Keratinocyte (primary cell): ENCODE measurements at regions not wholly inside any gene's neighbourhood (a gene's known extent, or its start where the extent isn't known, plus 50 kb on each side); places are given as distances from the start of the nearest gene placed in this dataset.

Experiments
- DNase-seq: peaks from one replicate; pipeline ENCODE4 v3.0.0-alpha.2; 2011; ENCODE audit warnings: low read depth, missing footprints, low spot score
- FAIRE-seq: peaks from 2 replicates; lab custom pipeline; 2011; peaks lifted over from hg19 to GRCh38; lab: Jason Lieb, UNC
- H2AFZ ChIP-seq: 2 replicates; pipeline ENCODE4 v1.6.0; 2012; ENCODE audit warnings: low read length, control low read depth, inconsistent platforms; ENCODE audit not compliant: control insufficient read depth
- H3K27ac ChIP-seq: 2 replicates; pipeline ENCODE4 v1.5.1; 2011; ENCODE audit warnings: low read length; ENCODE audit not compliant: control insufficient read depth, insufficient read depth
- H3K27me3 ChIP-seq: 3 replicates; pipeline ENCODE4 v1.6.0; 2011; ENCODE audit warnings: low read length; ENCODE audit not compliant: control insufficient read depth, insufficient read depth; ENCODE audit errors: extremely low read depth
- H3K36me3 ChIP-seq, 2 experiments: 2 replicates in 1 of 2; 3 replicates in 1 of 2; pipeline ENCODE4 v1.5.1; 2011; ENCODE audit warnings: low read length in 2 of 2, mild to moderate bottlenecking in 1 of 2; ENCODE audit not compliant: control insufficient read depth in 2 of 2, insufficient read depth in 2 of 2; ENCODE audit errors: extremely low read depth in 1 of 2
- H3K4me1 ChIP-seq: 3 replicates; pipeline ENCODE4 v1.5.1; 2011; ENCODE audit warnings: low read length; ENCODE audit not compliant: control insufficient read depth, insufficient read depth; ENCODE audit errors: extremely low read depth
- H3K4me2 ChIP-seq: 3 replicates; pipeline ENCODE4 v1.6.0; 2011; ENCODE audit warnings: low read depth, low read length; ENCODE audit not compliant: control insufficient read depth, insufficient read depth; ENCODE audit errors: extremely low read depth
- H3K4me3 ChIP-seq, 3 experiments: fragments of 200-600 bp in 1 of 3; sonication (generic) in 1 of 3; 2 replicates in 2 of 3; 3 replicates in 1 of 3; pipeline ENCODE4 v1.5.1; 2011 to 2016; ENCODE audit warnings: low read length in 3 of 3, mild to moderate bottlenecking in 3 of 3, control low read depth in 2 of 3, inconsistent platforms in 1 of 3, low read depth in 1 of 3, mixed read lengths in 1 of 3, mixed run types in 1 of 3, moderate library complexity in 1 of 3; ENCODE audit not compliant: control insufficient read depth in 2 of 3, insufficient read depth in 2 of 3; ENCODE audit errors: extremely low read depth in 1 of 3
- H3K79me2 ChIP-seq: 2 replicates; pipeline ENCODE4 v1.6.0; 2012; ENCODE audit warnings: low read length; ENCODE audit not compliant: control insufficient read depth, insufficient read depth
- H3K9ac ChIP-seq: 3 replicates; pipeline ENCODE4 v1.6.0; 2011; ENCODE audit warnings: low read length; ENCODE audit not compliant: control insufficient read depth, insufficient read depth; ENCODE audit errors: extremely low read depth
- H3K9me1 ChIP-seq: 3 replicates; pipeline ENCODE4 v1.6.0; 2011; ENCODE audit warnings: low read length; ENCODE audit not compliant: control insufficient read depth, insufficient read depth; ENCODE audit errors: extremely low read depth
- H3K9me3 ChIP-seq: 2 replicates; pipeline ENCODE4 v1.5.1; 2012; ENCODE audit warnings: low read depth, low read length; ENCODE audit not compliant: control insufficient read depth
- H4K20me1 ChIP-seq: 3 replicates; pipeline ENCODE4 v1.6.0; 2011; ENCODE audit warnings: low read length; ENCODE audit not compliant: control insufficient read depth, insufficient read depth; ENCODE audit errors: extremely low read depth
- EZH2 ChIP-seq: IDR thresholded peaks from one replicate; pipeline ENCODE4 v1.6.1; 2012; ENCODE audit warnings: inconsistent platforms, mild to moderate bottlenecking, low read length, moderate library complexity
- dilution Hi-C: fragments of 300-500 bp; cut with MboI; formaldehyde crosslinking; loops from one replicate; pipeline ENCODE4 v1.7.0; 2020; ENCODE audit warnings: low sequenced_read_pairs; ENCODE audit not compliant: extremely low pct_ligation_motif_present
- TF ChIP-seq, protein P1 (sequence below), 3 experiments: IDR thresholded peaks in 1 of 3; conservative IDR thresholded peaks in 1 of 3; optimal IDR thresholded peaks in 1 of 3; 2 replicates in 2 of 3; 3 replicates in 1 of 3; pipeline versions ENCODE3 to v1.5.1; 2011; ENCODE audit warnings: low read length in 3 of 3, mild to moderate bottlenecking in 3 of 3, moderate library complexity in 2 of 3, control low read depth in 1 of 3, inconsistent platforms in 1 of 3; ENCODE audit not compliant: insufficient read depth in 2 of 3; ENCODE audit errors: extremely low read depth in 1 of 3

GRCh38 chr6:168890981-168891365, 362.7 kb downstream of the THBS2 start:
- Histone ChIP-seq H3K27me3 (peaks cover 2% of the 10 kb centered on the region), H3K4me2 (no peak overlapping the region), H3K4me3 (no peak overlapping the region), H3K27ac (no peak overlapping the region), H4K20me1 (no peaks in the 10 kb centered on the region), H3K9ac (no peak overlapping the region), H3K9me3 (no peaks in the 10 kb centered on the region), H3K36me3 (no peaks in the 10 kb centered on the region), H3K9me1 (no peaks in the 10 kb centered on the region), H2AFZ (no peak overlapping the region), H3K79me2 (no peaks in the 10 kb centered on the region), H3K4me1 (peaks cover 7% of the 10 kb centered on the region)
- FAIRE-seq (no peak), DNase-seq (no peak)
- no peak for TF ChIP-seq EZH2
- TF ChIP-seq, protein P1, sequence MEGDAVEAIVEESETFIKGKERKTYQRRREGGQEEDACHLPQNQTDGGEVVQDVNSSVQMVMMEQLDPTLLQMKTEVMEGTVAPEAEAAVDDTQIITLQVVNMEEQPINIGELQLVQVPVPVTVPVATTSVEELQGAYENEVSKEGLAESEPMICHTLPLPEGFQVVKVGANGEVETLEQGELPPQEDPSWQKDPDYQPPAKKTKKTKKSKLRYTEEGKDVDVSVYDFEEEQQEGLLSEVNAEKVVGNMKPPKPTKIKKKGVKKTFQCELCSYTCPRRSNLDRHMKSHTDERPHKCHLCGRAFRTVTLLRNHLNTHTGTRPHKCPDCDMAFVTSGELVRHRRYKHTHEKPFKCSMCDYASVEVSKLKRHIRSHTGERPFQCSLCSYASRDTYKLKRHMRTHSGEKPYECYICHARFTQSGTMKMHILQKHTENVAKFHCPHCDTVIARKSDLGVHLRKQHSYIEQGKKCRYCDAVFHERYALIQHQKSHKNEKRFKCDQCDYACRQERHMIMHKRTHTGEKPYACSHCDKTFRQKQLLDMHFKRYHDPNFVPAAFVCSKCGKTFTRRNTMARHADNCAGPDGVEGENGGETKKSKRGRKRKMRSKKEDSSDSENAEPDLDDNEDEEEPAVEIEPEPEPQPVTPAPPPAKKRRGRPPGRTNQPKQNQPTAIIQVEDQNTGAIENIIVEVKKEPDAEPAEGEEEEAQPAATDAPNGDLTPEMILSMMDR (optimal IDR thresholded peaks at IDR 0.05 in 1 of 3, IDR thresholded peaks at IDR 0.05 in 1 of 3, conservative IDR thresholded peaks at IDR 0.05 in 1 of 3; ENCODE audit: extremely low read depth in 1 of 3, insufficient read depth in 2 of 3, low read length in 3 of 3), result no peak
- dilution Hi-C loops, result no loop called here

- H3K4me1 ChIP-seq, result peaks cover 5% of the 10 kb centered on the region
- TF ChIP-seq, protein P1 (optimal IDR thresholded peaks at IDR 0.05 in 1 of 3, IDR thresholded peaks at IDR 0.05 in 1 of 3, conservative IDR thresholded peaks at IDR 0.05 in 1 of 3; ENCODE audit: extremely low read depth in 1 of 3, insufficient read depth in 2 of 3, low read length in 3 of 3), result no peak
- no peak for TF ChIP-seq EZH2
- DNase-seq (no peak), FAIRE-seq (no peak)
- no peaks in the 10 kb centered on the region for H3K9me3 ChIP-seq
- no peaks in the 10 kb centered on the region for H3K9me1 ChIP-seq
- H2AFZ ChIP-seq, result no peak overlapping the region
- H3K27me3 ChIP-seq, result peaks cover 4% of the 10 kb centered on the region
- no peak overlapping the region for H3K4me3 ChIP-seq
- no peaks in the 10 kb centered on the region for H3K79me2 ChIP-seq
- no peak overlapping the region for H3K4me2 ChIP-seq
- no peaks in the 10 kb centered on the region for H4K20me1 ChIP-seq
- no peak overlapping the region for H3K27ac ChIP-seq
- no peaks in the 10 kb centered on the region for H3K36me3 ChIP-seq
- no peak overlapping the region for H3K9ac ChIP-seq
- dilution Hi-C loops, result no loop called here
Measured at GRCh38 chr6:168890306-168890980, 363.2 kb downstream of the THBS2 start.
